K562 (cell line): ENCODE measurements at regions not wholly inside any gene's neighbourhood (a gene's known extent, or its start where the extent isn't known, plus 50 kb on each side); places are given as distances from the start of the nearest gene placed in this dataset.

Source experiments
- ATAC-seq: fragments of 200-7000 bp; cut with Tn5 transposase; 3 replicates; pipeline ENCODE4 v1.9.1; 2020; ENCODE audit warnings: moderate library complexity
- BruUV-seq: library from RNA; stranded (reverse); fragments of 400-500 nt; replicated peaks from 2 replicates; lab custom pipeline; 2021; lab: Mats Ljungman, UMichigan
- CTCF ChIA-PET: fragments of 300-600 bp; formaldehyde crosslinking; extraction: SDS; loops from one replicate; lab custom pipeline; 2021; ENCODE audit warnings: low intra/inter-chr PET ratio; lab: Yijun Ruan, JAX
- POLR2A ChIA-PET: fragments of 300-600, 350-650 bp; sonication (Branson Sonifier 250); formaldehyde crosslinking; extraction: SDS; loops from one replicate; lab custom pipeline; 2021; ENCODE audit warnings: antibody characterized with exemption, inconsistent platforms; lab: Yijun Ruan, JAX
- DNase-seq, 4 experiments: peaks; one replicate each; pipeline versions ENCODE4 v3.0.0 to v3.0.0-alpha.2; 2011 to 2018; ENCODE audit warnings: low spot score in 3 of 4, mixed read lengths in 3 of 4; ENCODE audit errors: extremely low read depth in 1 of 4
- FAIRE-seq: peaks from 2 replicates; lab custom pipeline; 2011; peaks lifted over from hg19 to GRCh38; lab: Jason Lieb, UNC
- H2AFZ ChIP-seq: 2 replicates; pipeline ENCODE4 v1.6.0; 2011; ENCODE audit warnings: low read depth, low read length, control low read depth, inconsistent platforms
- H3K27ac ChIP-seq: fragments of 200-600 bp; 3 replicates; pipeline ENCODE4 v1.8.0; 2011; ENCODE audit warnings: low read depth, mild to moderate bottlenecking, control low read depth, inconsistent platforms, low read length, moderate library complexity, mixed read lengths; ENCODE audit errors: extremely low read depth
- H3K27me3 ChIP-seq, 2 experiments: fragments of 300-600 bp in 1 of 2; 2 replicates in 1 of 2; 3 replicates in 1 of 2; pipeline versions ENCODE4 v1.6.0 to v1.8.0; 2011; ENCODE audit warnings: inconsistent platforms in 2 of 2, low read length in 2 of 2, mild to moderate bottlenecking in 1 of 2, mixed read lengths in 1 of 2, moderate library complexity in 1 of 2; ENCODE audit not compliant: control insufficient read depth in 2 of 2, insufficient read depth in 2 of 2
- H3K36me3 ChIP-seq: fragments of 300-600 bp; 3 replicates; pipeline ENCODE4 v1.8.0; 2011; ENCODE audit warnings: mild to moderate bottlenecking, low read length, inconsistent platforms; ENCODE audit not compliant: control insufficient read depth, insufficient read depth
- H3K4me1 ChIP-seq, 2 experiments: fragments of 200-600 bp in 1 of 2; replicated peaks in 1 of 2; 2 replicates in 1 of 2; 3 replicates in 1 of 2; pipeline versions ENCODE4 v1.5.1 to v1.8.0; 2011; ENCODE audit warnings: inconsistent platforms in 2 of 2, low read length in 2 of 2, mild to moderate bottlenecking in 1 of 2, mixed read lengths in 1 of 2, moderate library complexity in 1 of 2; ENCODE audit not compliant: control insufficient read depth in 2 of 2, insufficient read depth in 2 of 2
- H3K4me2 ChIP-seq: 2 replicates; pipeline ENCODE4 v1.6.1; 2011; ENCODE audit warnings: low read length, control low read depth, inconsistent platforms, mixed read lengths; ENCODE audit not compliant: insufficient read depth
- H3K4me3 ChIP-seq: fragments of 200-600 bp; sonication (generic), shearing (Covaris generic); 2 replicates; pipeline ENCODE4 v1.5.1; 2016; ENCODE audit warnings: control low read depth, inconsistent platforms
- H3K79me2 ChIP-seq: fragments of 200-600 bp; 3 replicates; pipeline ENCODE4 v1.8.0; 2011; ENCODE audit warnings: low read length, inconsistent platforms; ENCODE audit not compliant: control insufficient read depth, insufficient read depth
- H3K9ac ChIP-seq, 2 experiments: 2 replicates each; pipeline versions ENCODE4 v1.6.0 to v1.6.1; 2011; ENCODE audit warnings: low read depth in 2 of 2, low read length in 2 of 2, control low read depth in 1 of 2, inconsistent platforms in 1 of 2, mild to moderate bottlenecking in 1 of 2, mixed read lengths in 1 of 2; ENCODE audit not compliant: insufficient read depth in 1 of 2
- H3K9me1 ChIP-seq: one replicate; pipeline ENCODE4 v1.6.0; 2011; ENCODE audit warnings: inconsistent platforms, mild to moderate bottlenecking, low read length, moderate library complexity; ENCODE audit not compliant: control insufficient read depth, insufficient read depth
- H3K9me3 ChIP-seq: replicated peaks from 2 replicates; pipeline ENCODE4 v1.5.1; 2011; ENCODE audit warnings: low read depth, low read length, inconsistent platforms; ENCODE audit not compliant: control insufficient read depth, insufficient read depth
- H4K20me1 ChIP-seq: replicated peaks from 2 replicates; pipeline ENCODE4 v1.6.1; 2011; ENCODE audit warnings: low read length, inconsistent platforms, mixed read lengths; ENCODE audit not compliant: control insufficient read depth, insufficient read depth
- BRD9 ChIP-seq: fragments of 450-650 bp; IDR thresholded peaks from 2 replicates; pipeline ENCODE4 v1.6.1; 2018; ENCODE audit warnings: low read depth; ENCODE audit not compliant: partially characterized antibody
- HDAC6 ChIP-seq: IDR thresholded peaks from 2 replicates; pipeline ENCODE4 v1.6.1; 2012; ENCODE audit warnings: low read depth, mild to moderate bottlenecking, control low read depth, inconsistent platforms, low read length, moderate library complexity
- RBM15 ChIP-seq: fragments of 200-400 bp; formaldehyde crosslinking; IDR thresholded peaks from 2 replicates; pipeline ENCODE4 v1.6.1; 2018; ENCODE audit warnings: mild to moderate bottlenecking, low read length, moderate library complexity; ENCODE audit not compliant: insufficient read depth
- ZKSCAN1 ChIP-seq: fragments of 150-350 bp; IDR thresholded peaks from 2 replicates; pipeline ENCODE4 v1.6.1; 2016; ENCODE audit warnings: low read depth, low read length
- ZNF217 ChIP-seq: sonication (generic); formaldehyde crosslinking; IDR thresholded peaks from 2 replicates; pipeline ENCODE4 v1.8.0; 2022; ENCODE audit warnings: mild to moderate bottlenecking, missing genetic modification reagents
- ZNF407 ChIP-seq: fragments of 450-650 bp; IDR thresholded peaks from 2 replicates; pipeline ENCODE4 v1.6.1; 2016; ENCODE audit warnings: low read depth
- ZNF445 ChIP-seq: fragments of 250-450 bp; sonication (Bioruptor Pico); IDR thresholded peaks from 2 replicates; pipeline ENCODE4 v1.4.0; 2020; ENCODE audit warnings: low read depth, mild to moderate bottlenecking, moderate library complexity
- WGBS: fragments of 100-300 bp; shearing (Covaris generic); methylation state at CpG from one replicate; pipeline ENCODE4 v1.1.6; 2016; ENCODE audit warnings: low coverage, mixed read lengths; ENCODE audit not compliant: insufficient coverage; ENCODE audit errors: missing lambda C conversion rate; 5-methylcytosine and 5-hydroxymethylcytosine counted together
- in situ Hi-C: fragments of 300-500 bp; cut with MboI; formaldehyde crosslinking; loops from 4 replicates; pipeline ENCODE4 v1.15.0; 2018; ENCODE audit warnings: inconsistent platforms, mixed read lengths
- intact Hi-C: fragments of 100-400 bp; cut with micrococcal nuclease; formaldehyde crosslinking; loops from 2 replicates; pipeline ENCODE4 v1.14.2; 2022
- TF ChIP-seq, protein P1 (sequence below): fragments of 450-650 bp; IDR thresholded peaks from 2 replicates; pipeline ENCODE4 v1.6.1; 2018; ENCODE audit not compliant: partially characterized antibody
- TF ChIP-seq, protein P2 (sequence below): fragments of 250-450 bp; sonication (Bioruptor Pico); IDR thresholded peaks from 2 replicates; pipeline ENCODE4 v1.8.0; 2021; ENCODE audit warnings: moderate library complexity, mild to moderate bottlenecking, inconsistent platforms

DNA sequence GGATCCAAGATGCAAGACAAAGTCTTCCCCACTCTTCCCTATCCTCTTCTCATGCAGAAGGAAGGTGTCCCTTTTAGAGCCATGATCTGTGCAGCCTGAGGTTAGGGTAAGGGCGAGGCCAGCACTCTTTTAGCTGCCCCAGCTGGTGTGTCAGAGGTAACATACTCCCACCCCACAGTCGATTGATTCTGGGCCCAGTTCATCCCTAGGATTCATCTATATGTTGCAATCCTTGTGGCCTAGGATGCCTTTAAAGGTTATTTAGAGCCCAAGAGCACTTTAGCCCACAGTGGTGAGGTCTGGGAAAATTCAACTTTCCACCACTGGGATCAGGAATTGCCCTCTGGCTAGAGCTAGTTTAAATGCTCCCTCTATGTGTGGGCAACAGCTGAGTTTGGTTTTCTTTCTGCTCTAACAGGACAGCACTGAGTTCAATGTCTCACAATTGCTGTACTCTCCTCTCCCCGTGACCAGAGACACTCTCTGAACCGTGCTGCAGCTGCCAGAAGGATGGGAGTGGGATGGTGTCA, 201.3 kb upstream of the SERP2 start:
- Histone ChIP-seq H3K9me1 (no peaks in the 10 kb centered on the region), H3K9ac (no peak overlapping the region), H3K27me3 (no peaks in the 10 kb centered on the region), H3K4me3 (no peak overlapping the region), H3K79me2 (no peaks in the 10 kb centered on the region), H4K20me1 (no peaks in the 10 kb centered on the region), H3K36me3 (no peaks in the 10 kb centered on the region), H2AFZ (no peak overlapping the region), H3K4me1 (no peaks in the 10 kb centered on the region; a peak in 2 of 5 replicates), H3K27ac (no peak overlapping the region), H3K4me2 (no peak overlapping the region), H3K9me3 (no peaks in the 10 kb centered on the region)
- ChIA-PET POLR2A (interaction anchor here (0.6 to 1.6 kb wide), 2 partner anchors 9 to 20 kb away, joined by 3 read pairs; no protein-coding TSS in a partner anchor), CTCF (no interaction called here)
- 2% methylated on average over 4 of the region's 4 CpGs for WGBS
- intact Hi-C loops = no loop called here
- no peak for ATAC-seq
- BruUV-seq = no TSS peak
- no peak for FAIRE-seq
- TF ChIP-seq HDAC6 = no peak
- TF ChIP-seq, protein P1, sequence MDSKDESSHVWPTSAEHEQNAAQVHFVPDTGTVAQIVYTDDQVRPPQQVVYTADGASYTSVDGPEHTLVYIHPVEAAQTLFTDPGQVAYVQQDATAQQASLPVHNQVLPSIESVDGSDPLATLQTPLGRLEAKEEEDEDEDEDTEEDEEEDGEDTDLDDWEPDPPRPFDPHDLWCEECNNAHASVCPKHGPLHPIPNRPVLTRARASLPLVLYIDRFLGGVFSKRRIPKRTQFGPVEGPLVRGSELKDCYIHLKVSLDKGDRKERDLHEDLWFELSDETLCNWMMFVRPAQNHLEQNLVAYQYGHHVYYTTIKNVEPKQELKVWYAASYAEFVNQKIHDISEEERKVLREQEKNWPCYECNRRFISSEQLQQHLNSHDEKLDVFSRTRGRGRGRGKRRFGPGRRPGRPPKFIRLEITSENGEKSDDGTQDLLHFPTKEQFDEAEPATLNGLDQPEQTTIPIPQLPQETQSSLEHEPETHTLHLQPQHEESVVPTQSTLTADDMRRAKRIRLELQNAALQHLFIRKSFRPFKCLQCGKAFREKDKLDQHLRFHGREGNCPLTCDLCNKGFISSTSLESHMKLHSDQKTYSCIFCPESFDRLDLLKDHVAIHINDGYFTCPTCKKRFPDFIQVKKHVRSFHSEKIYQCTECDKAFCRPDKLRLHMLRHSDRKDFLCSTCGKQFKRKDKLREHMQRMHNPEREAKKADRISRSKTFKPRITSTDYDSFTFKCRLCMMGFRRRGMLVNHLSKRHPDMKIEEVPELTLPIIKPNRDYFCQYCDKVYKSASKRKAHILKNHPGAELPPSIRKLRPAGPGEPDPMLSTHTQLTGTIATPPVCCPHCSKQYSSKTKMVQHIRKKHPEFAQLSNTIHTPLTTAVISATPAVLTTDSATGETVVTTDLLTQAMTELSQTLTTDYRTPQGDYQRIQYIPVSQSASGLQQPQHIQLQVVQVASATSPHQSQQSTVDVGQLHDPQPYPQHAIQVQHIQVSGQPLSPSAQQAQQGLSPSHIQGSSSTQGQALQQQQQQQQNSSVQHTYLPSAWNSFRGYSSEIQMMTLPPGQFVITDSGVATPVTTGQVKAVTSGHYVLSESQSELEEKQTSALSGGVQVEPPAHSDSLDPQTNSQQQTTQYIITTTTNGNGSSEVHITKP = no peak
- TF ChIP-seq ZNF217 (CRISPR knock-in tag) = no peak
- TF ChIP-seq RBM15 = no peak
- no peak for TF ChIP-seq ZNF445 (CRISPR knock-in tag)
- no peak for TF ChIP-seq ZNF407
- TF ChIP-seq, protein P2, sequence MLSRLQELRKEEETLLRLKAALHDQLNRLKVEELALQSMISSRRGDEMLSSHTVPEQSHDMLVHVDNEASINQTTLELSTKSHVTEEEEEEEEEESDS = no peak
- no peak for TF ChIP-seq BRD9
- no peak for TF ChIP-seq ZKSCAN1
- no peak for DNase-seq
- in situ Hi-C loops = no loop called here
